SW480 (cell line): ENCODE measurements at regions not wholly inside any gene's neighbourhood (a gene's known extent, or its start where the extent isn't known, plus 50 kb on each side); places are given as distances from the start of the nearest gene placed in this dataset.
A peak's percentile ranks its signal among the peaks of the same experiment; 100 is the strongest.

ENCODE experiments used
- DNase-seq: peaks from one replicate; pipeline ENCODE4 v3.0.0-alpha.2; 2016; ENCODE audit warnings: low spot score

DNA sequence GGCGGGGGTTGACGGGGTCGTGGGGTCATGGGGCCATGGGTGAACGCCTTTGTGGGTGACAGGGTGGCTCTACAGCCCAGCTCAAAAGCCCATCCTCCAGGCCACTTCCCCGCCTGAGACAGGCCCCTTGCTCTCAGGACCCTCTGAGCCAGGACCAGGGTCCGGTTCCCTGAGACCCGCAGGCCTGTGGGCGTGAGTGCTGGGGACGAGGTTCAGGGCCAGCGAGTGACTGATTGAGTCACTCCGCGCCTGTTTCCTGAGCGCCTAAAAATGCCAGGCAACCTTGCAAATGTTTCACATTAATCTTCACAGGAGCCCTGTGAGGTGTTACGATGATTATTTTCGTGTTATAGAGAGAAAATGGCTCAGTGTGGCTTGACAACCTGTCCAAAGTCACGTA is 97.8 kb downstream of the ZNF674 start:
- DNase-seq = peak; percentile 11

DNA sequence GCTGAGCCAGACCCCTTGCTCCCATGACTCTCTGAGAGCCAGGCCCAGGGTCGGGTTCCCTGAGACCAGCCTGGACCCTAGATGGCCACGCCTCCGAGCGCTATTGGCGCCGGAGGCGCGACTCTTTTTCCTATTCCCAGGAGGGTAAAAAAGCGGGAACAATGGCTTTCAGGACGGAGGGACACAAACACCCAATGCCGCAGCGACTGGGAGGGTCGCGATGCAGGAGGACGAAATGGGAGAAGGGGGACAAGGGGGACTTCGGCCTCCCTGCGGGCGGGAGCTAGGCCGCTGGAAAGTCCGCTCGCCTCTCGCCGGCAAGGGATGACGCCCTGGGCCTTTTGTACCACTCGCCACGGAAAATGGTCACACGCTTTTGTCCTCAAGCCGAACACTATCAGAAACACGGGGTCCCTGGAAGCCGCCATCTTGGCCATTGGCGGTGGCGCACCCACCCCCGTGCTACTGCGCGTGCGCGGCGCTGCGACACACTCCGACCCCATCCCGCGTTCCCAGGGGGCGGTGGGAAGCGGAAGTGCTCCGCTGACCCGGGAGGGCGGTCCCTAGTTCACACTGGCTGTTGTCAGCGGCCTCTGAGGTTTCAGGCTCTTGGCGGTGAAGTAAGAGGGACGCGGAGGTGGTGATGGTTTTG is 98.4 kb downstream of the ZNF674 start:
- peak; percentile 78 for DNase-seq

DNA sequence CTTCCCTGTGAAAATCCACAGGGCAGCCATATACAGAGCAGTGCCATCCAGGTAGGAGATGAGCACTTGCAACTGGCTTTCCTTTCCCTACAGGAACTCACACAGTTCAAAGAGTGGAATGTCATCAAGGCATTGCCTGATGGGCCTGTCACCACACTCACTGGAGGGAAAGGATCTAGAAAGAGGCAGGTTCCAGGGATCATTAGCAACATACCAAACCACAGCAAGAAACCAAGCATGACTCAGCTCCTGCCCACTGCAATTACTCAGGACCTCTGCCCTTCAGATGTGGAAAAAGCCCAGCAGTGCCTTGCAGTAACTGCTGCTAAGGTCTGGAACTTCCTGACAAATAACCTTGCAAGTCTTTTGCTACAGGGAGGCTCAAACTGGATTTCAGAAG is 101.2 kb downstream of the ZNF674 start:
- DNase-seq = peak; percentile 93

DNA sequence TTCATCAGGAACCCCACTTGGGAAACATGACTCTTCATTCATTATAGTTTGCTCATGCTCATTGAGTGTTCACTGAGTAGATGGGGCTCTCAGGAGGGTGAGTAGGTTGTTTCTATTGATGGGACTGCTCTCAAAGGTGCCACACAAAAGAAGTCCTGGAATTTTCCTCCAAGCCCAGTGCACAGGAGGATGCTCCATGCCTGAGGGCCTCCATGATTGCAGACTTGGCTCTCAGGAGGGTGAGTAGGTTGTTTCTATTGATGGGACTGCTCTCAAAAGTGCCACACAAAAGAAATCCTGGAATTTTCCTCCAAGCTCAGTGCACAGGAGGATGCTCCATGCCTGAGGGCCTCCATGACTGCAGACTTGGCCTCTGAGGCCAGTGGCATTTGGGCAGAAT is 108.5 kb downstream of the ZNF674 start:
- no peak for DNase-seq

DNA sequence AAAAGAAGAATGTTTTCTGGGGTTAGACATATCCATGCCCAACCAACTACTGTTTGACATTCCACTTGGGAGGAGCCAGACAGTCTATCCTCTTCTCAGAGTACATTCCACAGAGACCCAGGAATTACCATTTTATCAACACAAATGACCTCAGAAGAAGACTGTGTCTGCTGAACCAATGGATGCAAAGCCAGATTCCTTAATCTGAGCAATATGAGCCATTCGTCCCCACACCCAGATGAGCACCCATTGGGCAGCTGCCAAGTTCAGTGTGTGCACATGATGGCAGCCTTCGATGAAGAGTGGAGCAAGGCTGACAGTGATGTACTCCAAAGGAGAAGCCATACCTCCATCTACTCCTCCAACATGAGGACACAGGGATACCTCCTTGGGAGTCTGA is 111.3 kb downstream of the ZNF674 start:
- DNase-seq = no peak

DNA sequence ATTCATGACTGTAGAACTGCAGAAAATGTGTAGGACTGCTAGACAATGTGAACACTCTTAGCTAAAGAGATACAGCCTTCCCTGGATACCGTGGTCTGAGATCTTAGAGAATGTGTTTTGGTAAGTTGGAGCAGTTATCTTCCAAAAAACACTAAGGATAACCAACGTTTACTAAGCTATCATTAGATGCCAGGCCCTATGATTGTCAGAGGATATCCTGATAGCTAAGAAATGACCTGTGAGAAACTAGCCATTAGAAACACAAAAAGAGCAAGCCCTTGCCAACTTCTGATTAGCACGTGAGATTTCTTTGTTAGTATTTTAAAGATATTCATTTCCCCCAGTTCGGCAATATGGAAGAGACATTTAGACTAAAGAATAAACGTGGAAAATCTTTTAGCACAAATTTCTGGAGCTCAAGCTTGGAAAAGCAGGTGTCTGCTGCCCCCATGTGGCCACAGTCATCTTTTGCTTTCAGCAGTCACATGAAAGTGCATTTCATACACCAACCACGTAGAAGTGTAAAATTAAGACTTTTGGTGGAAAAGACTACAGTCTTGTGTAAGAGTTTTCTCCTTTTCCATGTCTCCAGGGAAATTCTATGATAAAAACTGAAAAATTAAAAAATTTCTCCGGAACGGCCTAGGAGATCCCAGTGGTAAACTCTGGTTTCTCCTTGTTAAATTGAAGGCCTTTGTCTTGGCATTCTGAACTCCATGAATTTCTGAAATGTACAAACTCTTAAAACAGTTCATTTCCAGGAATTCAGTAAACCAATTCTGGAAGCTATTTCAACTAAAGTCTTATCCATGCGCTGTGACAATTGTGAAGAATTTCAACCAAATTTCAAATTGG is 136.4 kb downstream of the ZNF674 start:
- DNase-seq = peak; percentile 51

DNA sequence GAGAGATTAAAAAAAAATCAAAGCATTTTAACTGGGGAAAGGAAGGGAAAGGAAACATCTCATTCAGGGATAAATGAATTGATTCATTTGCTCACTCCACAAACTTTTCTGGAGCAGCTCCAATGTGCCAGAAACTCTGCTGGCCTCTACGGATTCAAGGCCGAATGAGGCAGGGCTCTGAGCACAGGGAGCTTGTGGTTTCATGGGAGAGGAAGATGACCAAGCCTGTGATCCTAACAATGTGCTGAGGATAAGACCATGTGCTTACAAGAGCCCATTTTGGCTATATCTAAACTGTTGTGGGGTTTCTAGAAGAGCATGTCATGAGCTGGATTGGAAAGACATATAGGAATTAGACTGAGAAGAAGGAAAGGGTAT is 137.5 kb downstream of the ZNF674 start:
- DNase-seq = no peak

DNA sequence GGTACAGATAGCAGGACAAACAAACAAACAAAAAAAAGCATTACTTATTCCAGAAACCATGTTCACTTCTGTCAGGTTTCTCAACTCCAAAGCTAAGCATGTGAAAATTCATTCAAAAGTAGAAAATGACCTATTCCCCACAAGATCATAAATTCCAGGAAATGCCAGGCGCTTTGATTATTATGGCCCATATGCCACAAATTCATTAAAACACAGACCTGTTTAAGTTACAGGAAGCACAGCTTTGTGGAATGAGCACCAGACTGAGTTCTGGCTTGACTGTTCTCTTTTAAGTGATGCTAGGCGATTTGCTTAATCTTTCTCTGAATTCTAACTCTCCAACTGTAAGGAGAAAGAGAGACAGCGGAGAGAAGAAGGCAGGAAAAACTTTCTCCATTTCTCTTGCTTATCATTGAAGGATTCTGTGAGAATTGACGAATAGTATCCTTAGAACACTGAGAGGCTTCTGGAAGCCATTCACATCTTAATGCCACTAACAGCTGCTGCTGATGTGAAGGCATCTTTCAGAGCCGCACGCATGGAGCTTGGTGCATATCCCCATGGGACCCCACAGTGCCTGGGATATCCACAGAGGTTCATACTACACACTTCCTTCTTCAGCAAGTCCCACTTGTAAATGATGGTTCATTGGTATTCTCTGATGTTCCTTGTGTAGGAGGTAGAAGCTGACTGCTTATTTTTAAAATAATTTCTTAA is 138.0 kb downstream of the ZNF674 start:
- DNase-seq = no peak

DNA sequence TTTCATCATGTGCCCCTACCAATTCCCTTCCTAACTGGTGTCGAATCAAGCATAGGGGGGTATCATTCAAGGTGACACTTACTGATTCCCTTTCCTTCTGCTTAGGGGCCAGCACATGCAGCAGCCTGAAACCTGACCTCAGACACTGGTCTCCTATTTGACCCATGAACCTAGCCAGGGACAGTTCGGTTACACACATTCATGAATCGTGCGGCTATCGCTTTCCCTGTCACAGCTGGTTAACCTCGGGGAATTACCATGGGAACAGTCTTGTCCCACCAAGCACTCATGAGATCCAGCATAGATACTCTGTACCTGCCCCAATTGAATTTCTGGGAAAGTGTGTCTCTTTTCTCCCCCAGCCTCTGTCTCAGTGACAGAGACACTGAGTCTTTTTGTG is 140.4 kb downstream of the ZNF674 start:
- DNase-seq = no peak

DNA sequence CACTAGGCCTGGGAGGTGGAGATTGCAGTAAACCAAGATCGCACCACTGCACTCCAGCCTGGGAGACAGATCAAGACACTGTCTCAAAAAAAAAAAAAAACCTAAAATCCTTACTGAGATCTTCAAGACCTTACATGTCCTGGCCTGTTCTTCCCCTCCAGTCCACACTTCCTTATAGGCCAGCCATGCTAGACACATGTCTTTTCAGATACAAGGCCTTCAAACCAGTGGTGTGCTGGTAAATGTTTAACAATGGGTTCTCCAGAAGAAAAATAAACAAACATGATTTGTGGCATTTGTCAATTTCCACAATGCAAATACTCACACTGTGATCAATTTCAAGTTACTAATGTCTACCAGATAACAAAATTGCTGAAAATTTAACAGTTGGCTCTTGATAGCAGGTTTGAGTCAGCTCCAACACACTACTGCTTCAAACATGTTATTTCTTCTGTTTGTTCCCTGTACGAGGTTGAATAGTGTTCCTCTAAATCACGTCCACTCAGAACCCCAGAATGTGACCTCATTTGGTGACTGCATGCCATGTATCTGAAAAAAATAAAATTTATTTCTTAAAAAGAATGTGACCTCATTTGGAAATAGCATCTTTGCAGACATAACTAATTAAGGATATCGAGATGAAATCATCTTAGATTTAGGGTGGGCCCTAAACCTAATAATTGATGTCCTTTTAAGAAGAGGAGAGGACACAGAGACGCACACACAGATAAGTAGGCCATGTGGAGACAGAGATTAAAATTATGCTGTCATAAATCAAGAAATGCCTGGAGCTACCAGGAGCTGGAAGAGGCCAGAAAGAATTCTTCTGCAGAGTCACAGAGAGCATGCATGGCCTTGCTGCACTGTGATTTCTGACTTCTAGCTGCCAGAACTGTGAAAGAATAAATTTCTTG is 144.4 kb downstream of the ZNF674 start:
- no peak for DNase-seq

DNA sequence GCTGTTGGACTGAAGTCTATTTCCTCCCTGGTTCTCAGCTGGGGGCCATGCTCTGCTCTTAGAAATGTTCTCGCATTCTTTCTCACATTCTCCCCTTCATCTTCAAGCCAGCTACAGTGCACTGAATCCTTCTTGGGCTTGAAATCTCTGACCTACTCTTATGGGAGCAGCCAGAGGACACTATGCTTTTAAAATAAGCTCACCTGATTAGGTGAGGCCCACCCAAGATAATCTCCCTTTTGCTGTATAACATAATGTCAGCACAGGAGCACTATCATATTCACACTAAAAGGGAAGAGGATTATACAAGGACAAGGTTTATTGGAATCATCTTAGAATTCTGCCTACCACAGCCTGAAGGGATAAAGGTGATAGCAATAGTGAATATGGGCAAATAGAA is 146.3 kb downstream of the ZNF674 start:
- DNase-seq = no peak

DNA sequence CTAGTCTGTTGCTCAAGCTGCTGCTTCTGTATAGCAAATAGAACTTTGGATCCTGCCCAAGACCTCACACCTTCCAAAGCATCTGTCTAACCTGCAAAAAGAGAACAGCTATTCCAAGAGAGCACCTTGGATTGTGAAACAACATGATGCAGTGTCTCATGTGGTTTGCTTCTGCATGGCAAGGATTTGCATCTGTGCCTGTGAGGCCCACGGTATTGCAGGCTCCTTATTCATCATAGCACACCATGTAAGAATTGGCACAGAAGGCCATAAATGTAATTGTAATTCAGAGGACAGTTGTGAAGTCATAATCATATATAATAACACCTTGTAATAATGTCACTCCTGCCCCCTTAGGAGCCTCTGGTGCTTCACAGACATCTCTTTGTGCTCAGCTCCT is 147.1 kb downstream of the ZNF674 start:
- DNase-seq = no peak

DNA sequence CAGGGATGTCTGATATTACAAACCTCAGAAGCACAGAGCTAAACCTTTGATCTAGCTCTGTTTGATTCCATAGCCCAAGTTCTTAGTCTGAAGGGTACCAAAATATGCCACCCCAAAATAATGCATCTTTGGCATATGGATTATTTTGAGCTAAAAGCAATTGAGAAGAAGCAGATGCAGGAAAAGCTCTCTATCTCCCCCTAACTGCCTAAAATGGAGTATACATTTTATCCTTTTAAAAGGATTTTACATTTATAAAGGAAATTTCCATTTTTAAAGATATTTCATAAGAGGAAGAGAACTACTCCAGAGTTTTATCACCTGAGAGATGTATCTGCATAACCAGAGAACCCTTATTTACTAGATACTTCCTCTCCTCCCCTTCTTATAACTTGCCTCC is 158.7 kb downstream of the ZNF674 start:
- DNase-seq = no peak

DNA sequence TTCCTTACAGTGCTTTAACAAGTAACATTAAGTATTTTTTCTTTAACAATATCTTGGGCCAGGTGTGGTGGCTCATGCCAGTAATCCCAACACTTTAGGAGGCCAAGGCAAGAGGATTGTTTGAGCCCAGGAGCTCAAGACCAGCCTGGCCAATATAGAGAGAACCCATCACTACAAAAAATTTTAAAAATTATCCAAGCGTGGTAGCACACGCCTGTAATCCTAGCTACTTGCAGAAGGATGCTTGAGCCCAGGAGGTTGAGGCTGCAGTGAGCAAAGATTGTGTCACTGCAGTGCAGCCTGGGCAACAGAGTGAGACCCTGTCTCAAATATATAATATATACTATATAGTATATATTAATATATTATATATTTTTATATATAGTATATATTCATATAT is 162.2 kb downstream of the ZNF674 start:
- no peak for DNase-seq

DNA sequence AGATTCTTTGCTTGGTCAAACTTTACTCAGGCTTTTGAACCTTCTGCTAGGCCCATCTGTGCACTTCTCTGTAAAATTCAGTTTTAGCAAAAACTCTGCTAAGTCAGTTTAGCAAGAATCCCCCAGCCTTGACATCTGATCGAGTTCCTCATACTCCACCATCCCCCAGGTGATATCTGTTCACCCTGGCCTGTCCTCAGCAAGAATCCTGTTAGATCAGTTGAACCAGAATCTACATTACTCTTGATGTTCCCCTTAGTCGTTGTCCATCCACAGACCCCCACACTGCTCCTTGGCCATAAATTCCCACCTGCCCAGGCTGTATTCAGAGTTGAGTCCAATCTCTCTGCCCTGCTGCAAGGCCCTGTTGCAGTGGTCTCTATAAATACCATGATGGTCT is 162.6 kb downstream of the ZNF674 start:
- no peak for DNase-seq

DNA sequence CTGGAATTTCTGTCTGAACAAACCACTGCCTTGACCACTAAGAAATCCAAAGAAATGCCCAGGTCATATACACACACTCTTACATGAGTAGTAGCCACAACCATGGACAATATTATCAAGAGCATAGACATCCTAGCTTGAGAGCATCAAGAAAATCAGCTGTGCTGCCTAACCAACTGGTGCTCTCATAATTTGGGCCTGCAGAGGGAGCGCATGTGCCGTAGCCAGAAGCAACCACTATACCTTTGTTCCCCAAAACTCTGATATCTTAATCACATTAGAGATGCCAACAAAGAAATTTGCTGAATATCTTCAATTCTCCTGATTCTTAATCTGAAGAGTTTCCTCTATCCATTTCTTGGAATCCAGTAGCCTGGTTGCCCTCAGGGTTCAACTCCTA is 163.6 kb downstream of the ZNF674 start:
- DNase-seq = peak; percentile 33

DNA sequence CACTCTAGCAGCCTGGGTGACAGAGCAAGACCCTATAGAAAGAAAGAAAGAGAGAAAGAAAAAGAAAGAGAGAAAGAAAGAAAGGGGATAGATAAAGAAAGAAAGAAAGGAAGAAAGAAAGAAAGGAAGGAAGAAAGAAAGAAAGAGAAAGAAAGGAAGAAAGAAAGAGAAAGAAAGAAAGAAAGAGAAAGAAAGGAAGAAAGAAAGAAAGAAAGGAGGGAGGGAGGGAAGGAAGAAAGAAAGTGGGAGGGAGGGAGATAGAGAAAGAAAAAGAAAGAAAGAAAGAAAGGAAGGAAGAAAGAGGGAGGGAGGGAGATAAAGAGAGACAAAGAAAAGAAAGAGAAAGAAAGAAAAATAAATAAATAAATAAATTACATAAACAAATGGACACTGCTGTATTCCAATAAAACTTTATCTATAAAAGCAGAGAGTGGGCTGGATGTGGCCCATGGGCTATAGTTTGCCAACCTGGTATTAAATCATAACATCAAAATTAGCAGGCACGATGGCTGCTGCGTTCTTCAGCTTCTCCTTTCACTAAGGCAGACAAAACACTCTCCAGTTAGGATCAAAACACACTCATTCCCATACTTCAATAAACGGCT is 165.0 kb downstream of the ZNF674 start:
- DNase-seq = no peak

DNA sequence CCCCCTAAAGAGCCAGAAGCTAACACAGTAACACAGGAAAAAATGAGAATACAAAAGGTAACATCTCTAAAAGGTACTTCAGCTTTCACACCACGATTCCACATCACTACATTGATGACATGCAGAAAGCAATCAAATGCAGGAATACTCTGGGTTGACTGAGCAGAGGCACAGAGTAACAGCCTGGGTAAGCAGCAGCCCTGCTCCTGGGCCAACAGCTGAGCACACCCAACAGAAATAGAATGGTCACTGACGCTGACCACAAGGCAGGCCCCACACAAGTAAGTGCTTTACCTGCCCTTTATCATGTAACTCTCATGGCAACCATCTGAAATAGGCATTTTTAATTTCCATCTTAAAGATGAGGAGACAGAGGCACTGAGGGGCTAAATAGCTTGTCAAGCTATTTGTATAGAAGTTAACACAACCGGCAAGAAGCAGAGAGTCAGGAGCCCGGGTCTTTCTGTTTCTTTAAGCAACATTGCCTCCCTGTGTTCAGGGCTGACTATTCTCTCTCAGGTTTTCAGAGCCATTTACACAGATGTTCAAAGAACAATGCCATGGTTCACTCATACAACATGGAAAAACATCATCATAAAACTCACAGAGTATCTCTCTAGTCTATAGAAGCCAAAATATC is 168.9 kb downstream of the ZNF674 start:
- peak; percentile 82 for DNase-seq

DNA sequence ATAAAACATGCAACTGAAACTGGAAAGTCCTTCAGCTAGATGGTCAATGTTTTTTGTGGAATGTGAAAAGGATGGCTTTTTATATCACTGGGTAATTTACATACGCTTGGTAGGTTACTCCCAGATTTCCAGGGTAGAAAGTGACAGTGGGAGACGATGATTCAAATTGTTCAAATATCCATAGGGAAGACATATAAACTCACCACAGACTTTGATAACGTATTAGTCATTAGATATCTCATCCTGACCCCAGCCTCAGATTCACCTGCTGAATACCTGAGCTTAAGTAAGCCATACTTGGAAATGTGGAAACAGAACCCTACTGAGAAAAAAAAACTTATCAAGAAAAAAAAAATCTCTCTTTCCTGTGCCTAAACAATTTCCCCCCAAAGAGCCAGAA is 169.4 kb downstream of the ZNF674 start:
- peak; percentile 9 for DNase-seq

DNA sequence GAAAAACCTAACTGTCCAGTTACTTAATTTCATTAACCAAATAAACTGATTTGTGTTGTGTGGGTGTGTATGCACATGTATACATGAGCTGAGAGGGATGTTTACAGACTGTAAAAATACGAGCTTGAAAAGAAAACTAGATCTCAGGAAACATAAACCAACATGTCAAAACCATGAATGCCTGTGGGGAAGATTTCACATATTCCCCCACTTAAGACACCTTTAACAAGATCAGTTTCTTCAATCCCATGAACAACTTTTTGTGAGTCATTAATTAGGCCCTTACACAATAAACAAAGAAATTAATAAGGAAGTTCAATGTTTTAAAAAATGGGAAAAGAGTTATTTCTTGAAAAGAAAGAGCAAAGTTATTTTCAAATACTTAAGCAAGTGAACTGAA is 170.8 kb downstream of the ZNF674 start:
- no peak for DNase-seq

DNA sequence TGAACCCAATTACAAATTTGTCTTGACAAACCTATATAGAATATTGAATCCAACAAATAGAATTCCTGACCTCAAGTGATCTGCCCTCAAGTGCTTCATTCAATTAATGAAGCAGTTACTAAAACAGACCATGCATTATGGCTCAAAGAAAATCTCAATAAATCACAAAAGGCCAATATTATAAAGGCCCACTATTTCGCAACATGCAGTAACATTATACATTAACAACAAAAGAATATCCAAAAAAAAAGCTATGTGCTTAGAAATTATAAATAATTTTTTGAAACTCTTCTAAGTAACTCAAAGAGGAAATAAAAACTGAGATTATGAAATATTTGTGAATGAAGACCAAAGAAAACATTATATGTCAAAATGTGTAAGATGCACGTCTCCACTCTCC is 177.7 kb downstream of the ZNF674 start:
- DNase-seq = no peak
